ENCODE measurements at regions not wholly inside any gene's neighbourhood (a gene's known extent, or its start where the extent isn't known, plus 50 kb on each side); places are given as distances from the start of the nearest gene placed in this dataset.
"Not testable (repeated sequence)": the region's sequence is repeated elsewhere in the genome, so short reads cannot be mapped to it uniquely, and the experiment has no call there.

- not testable (repeated sequence) for DNase-seq
Measured at GRCh38 chr4:124978536-124978935, 266.0 kb upstream of the ANKRD50 start.

- DNase-seq, result no peak
Measured at GRCh38 chr4:124977045-124977444, 264.5 kb upstream of the ANKRD50 start.

GRCh38 chr4:124974152-124974551, 261.6 kb upstream of the ANKRD50 start:
- DNase-seq, result no peak

- no peak for DNase-seq
Measured at GRCh38 chr4:124973716-124974115, 261.2 kb upstream of the ANKRD50 start.

- DNase-seq, result no peak
Measured at GRCh38 chr4:124970011-124970410, 257.5 kb upstream of the ANKRD50 start.

GRCh38 chr4:124965497-124965891, 253.0 kb upstream of the ANKRD50 start:
- DNase-seq, result no peak

GRCh38 chr4:124964852-124965496, 252.4 kb upstream of the ANKRD50 start:
- DNase-seq, result no peak

GRCh38 chr4:124964251-124964650, 251.7 kb upstream of the ANKRD50 start:
- no peak for DNase-seq

- no peak for DNase-seq
Measured at GRCh38 chr4:124961138-124961750, 248.7 kb upstream of the ANKRD50 start.

- no peak for DNase-seq
Measured at GRCh38 chr4:124958847-124959246, 246.3 kb upstream of the ANKRD50 start.

- no peak for DNase-seq
Measured at GRCh38 chr4:124955476-124955875, 242.9 kb upstream of the ANKRD50 start.

GRCh38 chr4:124954046-124954445, 241.5 kb upstream of the ANKRD50 start:
- no peak for DNase-seq

- no peak for DNase-seq
Measured at GRCh38 chr4:124953486-124953885, 241.0 kb upstream of the ANKRD50 start.

- no peak for DNase-seq
Measured at GRCh38 chr4:124953061-124953460, 240.5 kb upstream of the ANKRD50 start.

GRCh38 chr4:124952601-124953000, 240.1 kb upstream of the ANKRD50 start:
- DNase-seq, result no peak

- no peak for DNase-seq
Measured at GRCh38 chr4:124948976-124949597, 236.6 kb upstream of the ANKRD50 start.

GRCh38 chr4:124947622-124948265, 235.2 kb upstream of the ANKRD50 start:
- DNase-seq, result no peak

- no peak for DNase-seq
Measured at GRCh38 chr4:124946696-124947095, 234.2 kb upstream of the ANKRD50 start.

GRCh38 chr4:124945422-124945821, 232.9 kb upstream of the ANKRD50 start:
- DNase-seq, result no peak

GRCh38 chr4:124943938-124944337, 231.4 kb upstream of the ANKRD50 start:
- no peak for DNase-seq

GRCh38 chr4:124943145-124943889, 230.8 kb upstream of the ANKRD50 start:
- DNase-seq, result no peak

GRCh38 chr4:124941267-124941666, 228.7 kb upstream of the ANKRD50 start:
- DNase-seq, result no peak

GRCh38 chr4:124940387-124940786, 227.9 kb upstream of the ANKRD50 start:
- DNase-seq, result no peak

Measured in left hindlimb (tissue), 1 donor.